A673 (cell line): ENCODE measurements at regions not wholly inside any gene's neighbourhood (a gene's known extent, or its start where the extent isn't known, plus 50 kb on each side); places are given as distances from the start of the nearest gene placed in this dataset.
"Not testable (repeated sequence)": the region's sequence is repeated elsewhere in the genome, so short reads cannot be mapped to it uniquely, and the experiment has no call there.

Experiments
- BruUV-seq: library from RNA; stranded (reverse); fragments of 400-500 nt; replicated peaks from 2 replicates; lab custom pipeline; 2021; lab: Mats Ljungman, UMichigan
- CTCF ChIA-PET: fragments of 300-600 bp; sonication (Branson Sonifier 250); formaldehyde crosslinking; loops from one replicate; lab custom pipeline; 2022; ENCODE audit warnings: antibody characterized with exemption; lab: Charles Lee
- POLR2A ChIA-PET: fragments of 300-600 bp; sonication (Branson Sonifier 250); formaldehyde crosslinking; loops from one replicate; lab custom pipeline; 2022; ENCODE audit warnings: antibody characterized with exemption; ENCODE audit not compliant: low non-redundant PET; lab: Charles Lee
- DNase-seq: peaks from one replicate; pipeline ENCODE4 v3.0.0-alpha.2; 2015; ENCODE audit warnings: low spot score
- H3K27ac ChIP-seq: fragments of 200-600 bp; sonication (generic); 2 replicates; pipeline ENCODE4 v1.5.1; 2016; ENCODE audit warnings: mixed run types, low read depth, mild to moderate bottlenecking, mixed read lengths, antibody characterized with exemption, low read length; ENCODE audit not compliant: poor library complexity, severe bottlenecking
- H3K27me3 ChIP-seq: fragments of 200-600 bp; sonication (generic); replicated peaks from 2 replicates; pipeline ENCODE4 v1.6.1; 2017; ENCODE audit warnings: mixed run types, low read depth, mild to moderate bottlenecking, mixed read lengths, antibody characterized with exemption, low read length; ENCODE audit not compliant: insufficient read depth, poor library complexity
- H3K36me3 ChIP-seq: fragments of 200-600 bp; sonication (generic); 2 replicates; pipeline ENCODE4 v1.6.1; 2016; ENCODE audit warnings: mixed run types, mild to moderate bottlenecking, mixed read lengths, antibody characterized with exemption, low read length; ENCODE audit not compliant: insufficient read depth, poor library complexity, severe bottlenecking
- H3K4me1 ChIP-seq: fragments of 200-600 bp; sonication (generic); 2 replicates; pipeline ENCODE4 v1.6.1; 2017; ENCODE audit warnings: mixed run types, mild to moderate bottlenecking, mixed read lengths, antibody characterized with exemption, low read length; ENCODE audit not compliant: insufficient read depth, poor library complexity, severe bottlenecking
- H3K4me3 ChIP-seq: fragments of 200-600 bp; sonication (generic); 2 replicates; pipeline ENCODE4 v1.5.1; 2016; ENCODE audit warnings: low read depth, mixed run types, mild to moderate bottlenecking, mixed read lengths, low read length; ENCODE audit not compliant: poor library complexity, severe bottlenecking
- H3K9me3 ChIP-seq: fragments of 200-600 bp; sonication (generic); 2 replicates; pipeline ENCODE4 v1.6.1; 2016; ENCODE audit warnings: mixed run types, low read depth, mild to moderate bottlenecking, mixed read lengths, antibody characterized with exemption, low read length; ENCODE audit not compliant: poor library complexity, severe bottlenecking
- CTCF ChIP-seq: fragments of 300-800, 200-600 bp; sonication (generic); conservative IDR thresholded peaks from 2 replicates; pipeline ENCODE4 v1.5.1; 2017; ENCODE audit warnings: low read depth, mild to moderate bottlenecking, antibody characterized with exemption, low read length, moderate library complexity, mixed read lengths
- EZH2 ChIP-seq: fragments of 200-600 bp; sonication (generic); IDR thresholded peaks from 2 replicates; pipeline ENCODE4 v1.6.1; 2017; ENCODE audit warnings: borderline replicate concordance, low read depth, mild to moderate bottlenecking, mixed read lengths, antibody characterized with exemption, low read length; ENCODE audit not compliant: poor library complexity, severe bottlenecking
- intact Hi-C: fragments of 100-400 bp; cut with micrococcal nuclease; formaldehyde crosslinking; loops from one replicate; pipeline ENCODE4 v1.10.0; 2022; ENCODE audit not compliant: unreplicated experiment

- no peaks in the 10 kb centered on the region for H3K36me3 ChIP-seq
- CTCF ChIA-PET, result no interaction called here
- TF ChIP-seq EZH2, result no peak
- BruUV-seq, result no TSS peak
- no peak overlapping the region for H3K27ac ChIP-seq
- DNase-seq, result no peak
- no peaks in the 10 kb centered on the region for H3K4me1 ChIP-seq
- POLR2A ChIA-PET, result no interaction called here
- H3K9me3 ChIP-seq, result no peaks in the 10 kb centered on the region
- H3K27me3 ChIP-seq, result no peaks in the 10 kb centered on the region
- intact Hi-C loops, result no loop called here
- no peak overlapping the region for H3K4me3 ChIP-seq
Measured at GRCh38 chr16:61098505-61098904, 937.7 kb downstream of the CDH8 start.

- H3K27me3 ChIP-seq, H3K4me1 ChIP-seq, CTCF ChIA-PET, H3K27ac ChIP-seq, POLR2A ChIA-PET, DNase-seq, BruUV-seq, H3K9me3 ChIP-seq, H3K36me3 ChIP-seq, H3K4me3 ChIP-seq, intact Hi-C loops: not testable (repeated sequence)
Measured at GRCh38 chr16:61091300-61091699, 944.9 kb downstream of the CDH8 start.

- TF ChIP-seq CTCF, result no peak
- TF ChIP-seq EZH2, result no peak
- H3K4me3 ChIP-seq, result no peak overlapping the region
- POLR2A ChIA-PET, result no interaction called here
- H3K27me3 ChIP-seq, result peaks cover 4% of the 10 kb centered on the region
- no TSS peak for BruUV-seq
- CTCF ChIA-PET, result no interaction called here
- intact Hi-C loops, result loop anchor here (10.0 kb wide), 1 partner anchor 61 kb away; no protein-coding TSS in a partner anchor
- no peaks in the 10 kb centered on the region for H3K36me3 ChIP-seq
- DNase-seq, result no peak
- no peak overlapping the region for H3K27ac ChIP-seq
- H3K9me3 ChIP-seq, result no peaks in the 10 kb centered on the region
- H3K4me1 ChIP-seq, result no peaks in the 10 kb centered on the region
Measured at GRCh38 chr16:61083711-61084110, 952.5 kb downstream of the CDH8 start.

- intact Hi-C loops, result no loop called here
- POLR2A ChIA-PET, result no interaction called here
- no peak overlapping the region for H3K4me3 ChIP-seq
- no TSS peak for BruUV-seq
- DNase-seq, result no peak
- no peaks in the 10 kb centered on the region for H3K27me3 ChIP-seq
- no peaks in the 10 kb centered on the region for H3K36me3 ChIP-seq
- TF ChIP-seq CTCF, result no peak
- no peak for TF ChIP-seq EZH2
- H3K9me3 ChIP-seq, result no peaks in the 10 kb centered on the region
- H3K4me1 ChIP-seq, result no peaks in the 10 kb centered on the region
- H3K27ac ChIP-seq, result no peak overlapping the region
- CTCF ChIA-PET, result no interaction called here
Measured at GRCh38 chr16:61074324-61074723, 961.9 kb downstream of the CDH8 start.
